HepG2 (cell line): ENCODE measurements at regions not wholly inside any gene's neighbourhood (a gene's known extent, or its start where the extent isn't known, plus 50 kb on each side); places are given as distances from the start of the nearest gene placed in this dataset.

Source experiments
- ATAC-seq: fragments of 200-7000 bp; cut with Tn5 transposase; 3 replicates; pipeline ENCODE4 v1.9.1; 2020; ENCODE audit warnings: mild to moderate bottlenecking, moderate library complexity
- BruUV-seq: library from RNA; stranded (reverse); fragments of 400-500 nt; replicated peaks from 2 replicates; lab custom pipeline; 2021; lab: Mats Ljungman, UMichigan
- CTCF ChIA-PET: fragments of 300-600 bp; formaldehyde crosslinking; extraction: SDS; loops from one replicate; lab custom pipeline; 2021; ENCODE audit warnings: low total read pairs, inconsistent platforms, low intra/inter-chr PET ratio; lab: Yijun Ruan, JAX
- POLR2A ChIA-PET: fragments of 350-600 bp; sonication (Branson Sonifier 250); formaldehyde crosslinking; loops from one replicate; lab custom pipeline; 2020; ENCODE audit warnings: antibody characterized with exemption, inconsistent platforms; lab: Yijun Ruan, JAX
- DNase-seq: peaks from one replicate; pipeline ENCODE4 v3.0.0-alpha.2; 2015; ENCODE audit warnings: low spot score
- FAIRE-seq: peaks from 3 replicates; lab custom pipeline; 2011; peaks lifted over from hg19 to GRCh38; lab: Jason Lieb, UNC
- H2AFZ ChIP-seq: one replicate; pipeline ENCODE4 v1.6.1; 2011; ENCODE audit warnings: low read length, inconsistent platforms
- H3K27ac ChIP-seq: fragments of 300-600 bp; 3 replicates; pipeline ENCODE4 v1.8.0; 2011; ENCODE audit warnings: mixed run types, mild to moderate bottlenecking, mixed read lengths, low read length, inconsistent platforms; ENCODE audit not compliant: insufficient read depth; ENCODE audit errors: extremely low read length
- H3K27me3 ChIP-seq, 2 experiments: fragments of 200-600 bp in 1 of 2; 2 replicates in 1 of 2; 3 replicates in 1 of 2; pipeline versions ENCODE4 v1.6.0 to v1.8.0; 2011; ENCODE audit warnings: low read length in 2 of 2, mild to moderate bottlenecking in 2 of 2, moderate library complexity in 2 of 2, inconsistent platforms in 1 of 2; ENCODE audit not compliant: insufficient read depth in 2 of 2, control insufficient read depth in 1 of 2
- H3K36me3 ChIP-seq, 2 experiments: fragments of 200-600 bp in 1 of 2; replicated peaks in 1 of 2; 2 replicates in 1 of 2; 3 replicates in 1 of 2; pipeline versions ENCODE4 v1.5.1 to v1.8.0; 2011; ENCODE audit warnings: low read length in 2 of 2, inconsistent platforms in 1 of 2; ENCODE audit not compliant: insufficient read depth in 2 of 2, control insufficient read depth in 1 of 2
- H3K4me1 ChIP-seq: 2 replicates; pipeline ENCODE4 v1.5.1; 2012; ENCODE audit warnings: low read length, inconsistent platforms; ENCODE audit not compliant: insufficient read depth
- H3K4me2 ChIP-seq: 2 replicates; pipeline ENCODE4 v1.6.0; 2011; ENCODE audit warnings: low read depth, low read length, inconsistent platforms
- H3K4me3 ChIP-seq, 3 experiments: fragments of 200-600 bp in 1 of 3; sonication (generic), shearing (Covaris generic) in 1 of 3; replicated peaks in 1 of 3; 2 replicates each; pipeline ENCODE4 v1.5.1; 2011 to 2016; ENCODE audit warnings: low read length in 3 of 3, inconsistent platforms in 2 of 3, low read depth in 2 of 3, mild to moderate bottlenecking in 2 of 3, control low read depth in 1 of 3, mixed read lengths in 1 of 3; ENCODE audit not compliant: insufficient read depth in 1 of 3
- H3K79me2 ChIP-seq: one replicate; pipeline ENCODE4 v1.6.1; 2011; ENCODE audit warnings: low read length, inconsistent platforms; ENCODE audit not compliant: insufficient read depth
- H3K9ac ChIP-seq: 2 replicates; pipeline ENCODE4 v1.6.0; 2011; ENCODE audit warnings: mild to moderate bottlenecking, low read depth, low read length, inconsistent platforms; ENCODE audit not compliant: insufficient read depth
- H3K9me3 ChIP-seq: 2 replicates; pipeline ENCODE4 v1.5.1; 2012; ENCODE audit warnings: mild to moderate bottlenecking, low read length
- H4K20me1 ChIP-seq: 2 replicates; pipeline ENCODE4 v1.6.0; 2011; ENCODE audit warnings: inconsistent platforms, mild to moderate bottlenecking, low read length, moderate library complexity; ENCODE audit not compliant: insufficient read depth
- ARID3A ChIP-seq: IDR thresholded peaks from 2 replicates; pipeline ENCODE4 v1.6.1; 2012; ENCODE audit warnings: low read depth, low read length, improper control_type of control experiment
- BCLAF1 ChIP-seq: fragments of 450-650 bp; IDR thresholded peaks from 2 replicates; pipeline ENCODE4 v1.6.1; 2017; ENCODE audit warnings: mild to moderate bottlenecking
- DBP ChIP-seq: sonication (generic); formaldehyde crosslinking; IDR thresholded peaks from 2 replicates; pipeline ENCODE4 v1.4.0; 2020; ENCODE audit warnings: missing genetic modification reagents; ENCODE audit errors: not compliant biosample characterization
- HNRNPK ChIP-seq: fragments of 200-400 bp; formaldehyde crosslinking; IDR thresholded peaks from 2 replicates; pipeline ENCODE4 v1.6.1; 2018; ENCODE audit warnings: low read length, low read depth, moderate library complexity, mild to moderate bottlenecking; ENCODE audit not compliant: poor library complexity, severe bottlenecking
- PRDM15 ChIP-seq: sonication (generic); formaldehyde crosslinking; IDR thresholded peaks from 2 replicates; pipeline ENCODE4 v1.4.0; 2020; ENCODE audit warnings: missing genetic modification reagents
- SOX5 ChIP-seq: IDR thresholded peaks from 2 replicates; pipeline ENCODE4 v1.6.1; 2016; ENCODE audit warnings: borderline replicate concordance
- U2AF2 ChIP-seq: fragments of 200-400 bp; formaldehyde crosslinking; IDR thresholded peaks from 2 replicates; pipeline ENCODE4 v1.6.1; 2017; ENCODE audit warnings: low read depth, mild to moderate bottlenecking, low read length
- ZNF3 ChIP-seq: IDR thresholded peaks from 2 replicates; pipeline ENCODE4 v1.7.0; 2017; ENCODE audit warnings: inconsistent platforms
- ZNF720 ChIP-seq: sonication (generic); formaldehyde crosslinking; IDR thresholded peaks from 2 replicates; pipeline ENCODE4 v1.4.0; 2020; ENCODE audit warnings: missing genetic modification reagents
- ZNF780A ChIP-seq: sonication (generic); formaldehyde crosslinking; IDR thresholded peaks from 2 replicates; pipeline ENCODE4 v1.8.0; 2022; ENCODE audit warnings: mild to moderate bottlenecking, missing genetic modification reagents, moderate library complexity
- WGBS: methylation state at CpG from one replicate; pipeline ENCODE4 v1.1.6; 2017; ENCODE audit warnings: low lambda C conversion rate; 5-methylcytosine and 5-hydroxymethylcytosine counted together
- in situ Hi-C: cut with HindIII; loops from 2 replicates; pipeline ENCODE4 v1.10.0; 2017; ENCODE audit warnings: low pct_unique_long_range_greater_than_20kb; ENCODE audit not compliant: extremely low pct_ligation_motif_present
- intact Hi-C: fragments of 100-400 bp; cut with micrococcal nuclease; formaldehyde crosslinking; loops from one replicate; pipeline ENCODE4 v1.10.0; 2022; ENCODE audit not compliant: unreplicated experiment

- Histone ChIP-seq H4K20me1 (no peaks in the 10 kb centered on the region), H3K79me2 (no peaks in the 10 kb centered on the region), H3K27me3 (no peaks in the 10 kb centered on the region), H3K4me1 (peaks cover 17% of the 10 kb centered on the region), H2AFZ (no peak overlapping the region), H3K27ac (no peak overlapping the region)
- 49% methylated on average over 2 of the region's 2 CpGs for WGBS
- DNase-seq (no peak), FAIRE-seq (no peak), ATAC-seq (no peak)
- no TSS peak for BruUV-seq
- CTCF ChIA-PET = no interaction called here
- no peak for TF ChIP-seq SOX5 (CRISPR knock-in tag)
- no peak for TF ChIP-seq DBP
- no peak for TF ChIP-seq BCLAF1
- TF ChIP-seq PRDM15 = no peak
- TF ChIP-seq HNRNPK = no peak
- TF ChIP-seq ZNF3 (CRISPR knock-in tag) = no peak
- TF ChIP-seq ARID3A = no peak
- no peak for TF ChIP-seq ZNF720
- no peak for TF ChIP-seq ZNF780A
- TF ChIP-seq U2AF2 = no peak
- TF ChIP-seq, all 625 proteins: peak for 0
- no peak overlapping the region for H3K4me2 ChIP-seq
- H3K9me3 ChIP-seq = no peaks in the 10 kb centered on the region
- no peaks in the 10 kb centered on the region for H3K36me3 ChIP-seq
- intact Hi-C loops (loop anchor here (5.0 kb wide), 1 partner anchor 49 kb away; the partner anchor contains the start of gene PCDH9), in situ Hi-C loops (no loop called here)
- no peak overlapping the region for H3K9ac ChIP-seq
- no peak overlapping the region for H3K4me3 ChIP-seq
- POLR2A ChIA-PET = no interaction called here
Measured at GRCh38 chr13:67281466-67281865, 51.3 kb upstream of the PCDH9 start.
